Liver (tissue), 3 donors: ENCODE measurements at regions not wholly inside any gene's neighbourhood (a gene's known extent, or its start where the extent isn't known, plus 50 kb on each side); places are given as distances from the start of the nearest gene placed in this dataset.

Experiments used
- ATF3 ChIP-seq: IDR thresholded peaks from 2 replicates; pipeline ENCODE4 v1.6.1; 2016; ENCODE audit warnings: antibody characterized with exemption
- CTCF ChIP-seq: fragments of 150-350 bp; IDR thresholded peaks from 2 replicates; pipeline ENCODE4 v1.5.1; 2017; ENCODE audit warnings: improper control_type of control experiment, low read depth, low read length; ENCODE audit not compliant: missing input control
- GABPA ChIP-seq, 2 donors: IDR thresholded peaks in 1 of 2; conservative IDR thresholded peaks in 1 of 2; 2 replicates each; pipeline ENCODE4 v1.6.1; 2016; ENCODE audit warnings: antibody characterized with exemption in 2 of 2, mild to moderate bottlenecking in 1 of 2, moderate library complexity in 1 of 2
- HNF4A ChIP-seq, 2 donors: conservative IDR thresholded peaks; 2 replicates each; pipeline ENCODE4 v1.6.1; 2016; ENCODE audit warnings: antibody characterized with exemption in 2 of 2, mild to moderate bottlenecking in 2 of 2
- JUND ChIP-seq, 2 donors: IDR thresholded peaks; 2 replicates each; pipeline ENCODE4 v1.6.1; 2016; ENCODE audit warnings: antibody characterized with exemption in 2 of 2
- MAX ChIP-seq: IDR thresholded peaks from 2 replicates; pipeline ENCODE4 v1.6.1; 2016; ENCODE audit warnings: antibody characterized with exemption
- REST ChIP-seq: IDR thresholded peaks from 2 replicates; pipeline ENCODE4 v1.6.1; 2016; ENCODE audit warnings: antibody characterized with exemption, mild to moderate bottlenecking
- SP1 ChIP-seq: IDR thresholded peaks from 2 replicates; pipeline ENCODE4 v1.6.1; 2018; ENCODE audit warnings: antibody characterized with exemption, mild to moderate bottlenecking
- TAF1 ChIP-seq: conservative IDR thresholded peaks from 2 replicates; pipeline ENCODE4 v1.6.1; 2016; ENCODE audit warnings: antibody characterized with exemption, mild to moderate bottlenecking
- YY1 ChIP-seq: IDR thresholded peaks from 2 replicates; pipeline ENCODE4 v1.6.1; 2016; ENCODE audit warnings: antibody characterized with exemption, mild to moderate bottlenecking
- donor health status: healthy.
- donor health status: healthy.

- no peak for TF ChIP-seq CTCF
- no peak for TF ChIP-seq REST
- no peak for TF ChIP-seq HNF4A (conservative IDR thresholded peaks at IDR 0.05)
- no peak for TF ChIP-seq TAF1
- no peak for TF ChIP-seq ATF3
- no peak for TF ChIP-seq MAX
- TF ChIP-seq GABPA (IDR thresholded peaks at IDR 0.05 in 1 of 2, conservative IDR thresholded peaks at IDR 0.05 in 1 of 2), result no peak
- TF ChIP-seq YY1, result no peak
- no peak for TF ChIP-seq SP1
- TF ChIP-seq JUND (IDR thresholded peaks at IDR 0.05), result no peak
Observed at GRCh38 chr4:148958317-148958716, 516.1 kb upstream of the NR3C2 start.
